D721Med (cell line): ENCODE measurements at regions not wholly inside any gene's neighbourhood (a gene's known extent, or its start where the extent isn't known, plus 50 kb on each side); places are given as distances from the start of the nearest gene placed in this dataset.

Experiments used
- DNase-seq: peaks from one replicate; pipeline ENCODE4 v3.0.0; 2011; ENCODE audit warnings: low spot score; ENCODE audit not compliant: insufficient read length
- FAIRE-seq: peaks from 2 replicates; lab custom pipeline; 2011; peaks lifted over from hg19 to GRCh38; lab: Jason Lieb, UNC
- TF ChIP-seq, protein P1 (sequence below): IDR thresholded peaks from 2 replicates; pipeline ENCODE4 v1.5.1; 2012; ENCODE audit warnings: mild to moderate bottlenecking, control low read depth; ENCODE audit not compliant: insufficient read depth; ENCODE audit errors: missing control alignments

DNA sequence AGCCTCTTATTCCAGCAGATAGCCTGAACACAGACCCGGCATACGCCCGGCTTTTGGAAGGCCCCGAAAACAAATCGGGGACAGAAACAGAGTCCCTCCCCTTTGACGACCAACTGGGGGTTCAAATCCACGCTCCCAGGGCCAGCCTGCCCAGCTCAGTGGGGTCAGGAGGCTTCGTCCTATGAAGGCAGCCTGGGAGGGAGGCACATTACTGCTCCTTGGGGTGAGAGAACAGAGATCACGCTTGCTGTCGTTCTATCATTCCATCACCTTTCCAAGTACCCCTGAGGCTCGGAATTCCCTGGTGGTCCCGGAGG, 208.8 kb upstream of the SALL3 start:
- DNase-seq: no peak
- no peak for FAIRE-seq
- TF ChIP-seq, protein P1, sequence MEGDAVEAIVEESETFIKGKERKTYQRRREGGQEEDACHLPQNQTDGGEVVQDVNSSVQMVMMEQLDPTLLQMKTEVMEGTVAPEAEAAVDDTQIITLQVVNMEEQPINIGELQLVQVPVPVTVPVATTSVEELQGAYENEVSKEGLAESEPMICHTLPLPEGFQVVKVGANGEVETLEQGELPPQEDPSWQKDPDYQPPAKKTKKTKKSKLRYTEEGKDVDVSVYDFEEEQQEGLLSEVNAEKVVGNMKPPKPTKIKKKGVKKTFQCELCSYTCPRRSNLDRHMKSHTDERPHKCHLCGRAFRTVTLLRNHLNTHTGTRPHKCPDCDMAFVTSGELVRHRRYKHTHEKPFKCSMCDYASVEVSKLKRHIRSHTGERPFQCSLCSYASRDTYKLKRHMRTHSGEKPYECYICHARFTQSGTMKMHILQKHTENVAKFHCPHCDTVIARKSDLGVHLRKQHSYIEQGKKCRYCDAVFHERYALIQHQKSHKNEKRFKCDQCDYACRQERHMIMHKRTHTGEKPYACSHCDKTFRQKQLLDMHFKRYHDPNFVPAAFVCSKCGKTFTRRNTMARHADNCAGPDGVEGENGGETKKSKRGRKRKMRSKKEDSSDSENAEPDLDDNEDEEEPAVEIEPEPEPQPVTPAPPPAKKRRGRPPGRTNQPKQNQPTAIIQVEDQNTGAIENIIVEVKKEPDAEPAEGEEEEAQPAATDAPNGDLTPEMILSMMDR: no peak

DNA sequence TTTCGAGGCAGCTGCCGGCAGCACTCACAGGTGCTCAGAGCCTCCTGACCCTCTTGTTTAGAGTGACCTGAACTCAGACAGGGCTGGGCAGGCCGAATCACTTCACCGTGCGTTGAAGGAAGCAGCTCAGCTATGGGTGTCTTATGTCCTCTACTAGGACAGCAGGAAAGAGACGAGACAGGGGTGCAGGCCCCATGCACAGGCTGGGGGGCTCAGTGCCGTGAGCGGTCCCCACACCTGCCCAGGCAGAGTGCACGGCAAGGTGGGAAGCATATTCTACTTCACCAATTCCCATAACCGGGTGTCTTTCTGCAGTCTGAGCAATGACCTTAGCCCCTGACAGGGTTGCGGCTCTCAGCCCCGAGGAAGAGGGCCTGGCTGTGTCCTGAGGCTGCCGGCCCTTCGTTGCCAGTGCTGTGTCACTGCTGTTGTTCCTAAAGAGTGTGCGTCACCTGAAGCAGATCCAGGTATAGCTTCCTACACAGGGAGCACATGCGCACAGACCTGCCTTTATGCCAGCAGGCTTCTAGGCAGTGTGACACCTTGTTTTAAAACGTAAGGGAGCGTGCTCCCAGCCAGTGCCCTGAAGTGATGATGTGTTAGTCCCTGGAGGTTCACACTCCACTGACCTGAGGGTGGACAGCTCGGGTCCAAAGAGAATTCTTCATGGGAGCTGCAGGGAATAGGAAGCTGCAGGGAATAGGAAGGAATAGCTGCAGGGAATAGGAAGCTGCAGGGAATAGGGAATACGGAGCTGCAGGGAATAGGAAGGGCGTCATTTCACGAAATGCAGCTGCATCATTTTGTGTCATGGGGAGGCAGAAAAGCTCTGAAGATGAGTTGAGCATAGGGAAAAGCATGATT, 207.9 kb upstream of the SALL3 start:
- FAIRE-seq (no peak), DNase-seq (no peak)
- TF ChIP-seq, protein P1: no peak

DNA sequence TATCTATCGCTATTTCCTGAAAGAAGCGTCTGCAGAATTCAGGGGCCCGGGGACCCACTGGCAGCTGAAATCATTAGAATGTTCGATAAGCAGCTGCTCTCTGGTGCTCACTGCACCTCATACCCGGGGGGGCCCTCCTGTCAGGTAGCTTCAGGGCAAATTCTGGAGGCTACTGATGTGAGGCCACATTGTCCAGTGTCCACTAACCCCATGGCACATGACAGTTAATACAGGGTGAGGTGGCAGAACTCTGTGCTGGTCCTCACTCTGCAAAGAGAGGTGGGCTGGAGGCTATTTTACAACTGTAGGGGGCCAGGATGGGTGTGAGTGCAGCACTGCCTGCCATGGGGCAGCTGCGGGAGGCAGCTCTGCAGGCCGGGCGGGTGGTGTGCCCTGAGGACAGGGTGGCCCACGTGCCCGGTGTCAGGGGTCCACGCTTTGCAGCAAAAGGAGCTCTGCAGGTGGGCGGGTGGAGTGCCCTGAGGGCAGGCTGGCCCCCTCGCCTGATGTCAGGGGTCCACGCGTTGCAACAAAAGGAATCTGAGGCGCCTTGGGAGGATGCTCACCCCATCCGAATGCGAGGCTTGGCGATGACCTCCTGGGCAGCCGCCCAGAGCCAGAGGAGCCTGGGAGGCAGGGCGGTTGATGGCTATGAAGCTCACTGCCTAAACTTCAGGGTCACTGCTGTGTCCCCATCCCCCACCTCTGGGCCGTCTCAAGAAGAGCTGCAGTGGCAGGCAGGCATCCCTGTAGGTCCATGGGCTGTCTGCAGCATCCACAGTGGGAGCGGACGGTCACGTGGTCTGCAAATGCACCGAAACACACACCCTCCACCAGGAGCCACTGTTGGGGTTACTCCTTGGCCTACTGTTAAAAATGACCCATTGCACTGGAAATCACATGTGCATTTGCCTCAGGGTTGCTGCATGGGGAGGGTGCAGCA, 207.0 kb upstream of the SALL3 start:
- TF ChIP-seq, protein P1: no peak
- no peak for FAIRE-seq

DNA sequence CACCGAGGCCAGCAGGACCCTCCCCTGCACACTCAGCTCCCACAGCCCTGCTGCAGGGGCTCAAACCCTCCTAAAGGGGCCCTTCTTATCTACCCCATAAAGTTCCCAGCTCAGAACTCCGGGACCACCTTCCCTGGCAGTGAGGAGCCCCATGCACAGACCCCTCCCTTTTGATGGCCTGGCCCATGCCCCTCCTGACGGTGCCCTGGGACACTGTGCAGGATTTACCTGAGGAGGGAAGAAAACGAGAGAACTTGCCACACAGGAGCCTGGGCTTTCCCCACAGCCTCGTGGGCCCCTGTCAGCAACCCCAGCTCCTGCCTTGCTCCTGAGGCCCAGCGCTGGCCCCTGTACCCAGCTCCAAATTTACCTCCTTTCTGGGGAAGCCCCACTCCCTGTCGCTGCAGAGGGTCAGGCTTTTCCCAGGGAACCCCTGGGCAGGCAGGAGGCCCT, 206.3 kb upstream of the SALL3 start:
- TF ChIP-seq, protein P1: no peak
- FAIRE-seq (no peak), DNase-seq (no peak)

More for the DNA sequence above, 207.0 kb upstream of the SALL3 start:
- no peak for DNase-seq

DNA sequence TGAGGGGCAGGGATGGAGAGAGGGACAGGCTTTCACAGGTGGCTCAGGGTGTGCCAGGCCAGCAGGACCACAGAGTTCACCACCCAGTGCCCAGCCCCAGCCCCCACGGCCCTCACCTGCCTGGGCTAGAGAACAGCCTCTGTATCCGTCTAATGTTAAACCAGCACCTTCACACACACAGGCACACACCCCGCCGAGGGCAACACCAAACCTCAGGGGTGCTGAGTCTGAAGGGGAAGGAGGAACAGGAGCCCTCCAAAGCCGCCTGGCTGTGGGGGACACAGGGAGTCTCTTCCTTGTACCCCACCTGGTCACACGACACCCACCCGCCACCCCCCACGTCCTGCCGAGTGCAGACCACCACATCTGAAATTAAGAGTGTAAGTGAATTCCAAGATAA, 205.8 kb upstream of the SALL3 start:
- TF ChIP-seq, protein P1: no peak
- no peak for FAIRE-seq
- DNase-seq: no peak

DNA sequence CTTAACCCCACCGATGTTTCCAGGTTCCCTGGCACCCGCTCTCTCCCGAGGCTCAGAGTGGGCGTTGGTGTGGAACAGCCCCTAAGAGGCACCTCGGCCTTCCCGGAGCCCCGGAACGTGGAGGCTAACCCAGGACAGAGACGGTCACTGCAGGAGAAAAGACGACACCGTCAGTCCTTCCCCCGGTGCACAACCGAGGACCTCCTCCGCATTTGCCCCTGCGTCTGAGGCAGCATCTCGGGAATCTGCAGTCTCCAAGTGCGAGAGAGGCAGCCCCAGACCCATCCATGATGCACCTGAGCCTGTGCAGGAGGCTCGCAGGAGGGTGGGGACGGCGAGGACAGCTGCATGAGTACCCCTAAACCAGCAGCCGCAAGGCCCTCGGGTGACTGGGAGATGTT, 204.9 kb upstream of the SALL3 start:
- no peak for FAIRE-seq
- no peak for DNase-seq
- TF ChIP-seq, protein P1: no peak
